Stimulated activated CD8-positive, alpha-beta memory T cell treated with anti-CD3 and anti-CD28 coated beads, Interleukin-12 subunit alpha, Interleukin-12 subunit beta, amount 100 ng/mL, for 1 hour (primary cell): ENCODE measurements at regions not wholly inside any gene's neighbourhood (a gene's known extent, or its start where the extent isn't known, plus 50 kb on each side); places are given as distances from the start of the nearest gene placed in this dataset.

ENCODE experiments used
- DNase-seq: peaks from one replicate; pipeline ENCODE4 v3.0.0-alpha.2; 2020; ENCODE audit warnings: low read depth

DNA sequence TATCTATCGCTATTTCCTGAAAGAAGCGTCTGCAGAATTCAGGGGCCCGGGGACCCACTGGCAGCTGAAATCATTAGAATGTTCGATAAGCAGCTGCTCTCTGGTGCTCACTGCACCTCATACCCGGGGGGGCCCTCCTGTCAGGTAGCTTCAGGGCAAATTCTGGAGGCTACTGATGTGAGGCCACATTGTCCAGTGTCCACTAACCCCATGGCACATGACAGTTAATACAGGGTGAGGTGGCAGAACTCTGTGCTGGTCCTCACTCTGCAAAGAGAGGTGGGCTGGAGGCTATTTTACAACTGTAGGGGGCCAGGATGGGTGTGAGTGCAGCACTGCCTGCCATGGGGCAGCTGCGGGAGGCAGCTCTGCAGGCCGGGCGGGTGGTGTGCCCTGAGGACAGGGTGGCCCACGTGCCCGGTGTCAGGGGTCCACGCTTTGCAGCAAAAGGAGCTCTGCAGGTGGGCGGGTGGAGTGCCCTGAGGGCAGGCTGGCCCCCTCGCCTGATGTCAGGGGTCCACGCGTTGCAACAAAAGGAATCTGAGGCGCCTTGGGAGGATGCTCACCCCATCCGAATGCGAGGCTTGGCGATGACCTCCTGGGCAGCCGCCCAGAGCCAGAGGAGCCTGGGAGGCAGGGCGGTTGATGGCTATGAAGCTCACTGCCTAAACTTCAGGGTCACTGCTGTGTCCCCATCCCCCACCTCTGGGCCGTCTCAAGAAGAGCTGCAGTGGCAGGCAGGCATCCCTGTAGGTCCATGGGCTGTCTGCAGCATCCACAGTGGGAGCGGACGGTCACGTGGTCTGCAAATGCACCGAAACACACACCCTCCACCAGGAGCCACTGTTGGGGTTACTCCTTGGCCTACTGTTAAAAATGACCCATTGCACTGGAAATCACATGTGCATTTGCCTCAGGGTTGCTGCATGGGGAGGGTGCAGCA lies 207.0 kb upstream of the SALL3 start:
- DNase-seq = no peak

DNA sequence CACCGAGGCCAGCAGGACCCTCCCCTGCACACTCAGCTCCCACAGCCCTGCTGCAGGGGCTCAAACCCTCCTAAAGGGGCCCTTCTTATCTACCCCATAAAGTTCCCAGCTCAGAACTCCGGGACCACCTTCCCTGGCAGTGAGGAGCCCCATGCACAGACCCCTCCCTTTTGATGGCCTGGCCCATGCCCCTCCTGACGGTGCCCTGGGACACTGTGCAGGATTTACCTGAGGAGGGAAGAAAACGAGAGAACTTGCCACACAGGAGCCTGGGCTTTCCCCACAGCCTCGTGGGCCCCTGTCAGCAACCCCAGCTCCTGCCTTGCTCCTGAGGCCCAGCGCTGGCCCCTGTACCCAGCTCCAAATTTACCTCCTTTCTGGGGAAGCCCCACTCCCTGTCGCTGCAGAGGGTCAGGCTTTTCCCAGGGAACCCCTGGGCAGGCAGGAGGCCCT lies 206.3 kb upstream of the SALL3 start:
- DNase-seq = no peak

GRCh38 chr18:78773819-78774218 lies 205.8 kb upstream of the SALL3 start:
- no peak for DNase-seq

- DNase-seq = no peak
These were observed 204.9 kb upstream of the SALL3 start for GRCh38 chr18:78774741-78775141.

DNA sequence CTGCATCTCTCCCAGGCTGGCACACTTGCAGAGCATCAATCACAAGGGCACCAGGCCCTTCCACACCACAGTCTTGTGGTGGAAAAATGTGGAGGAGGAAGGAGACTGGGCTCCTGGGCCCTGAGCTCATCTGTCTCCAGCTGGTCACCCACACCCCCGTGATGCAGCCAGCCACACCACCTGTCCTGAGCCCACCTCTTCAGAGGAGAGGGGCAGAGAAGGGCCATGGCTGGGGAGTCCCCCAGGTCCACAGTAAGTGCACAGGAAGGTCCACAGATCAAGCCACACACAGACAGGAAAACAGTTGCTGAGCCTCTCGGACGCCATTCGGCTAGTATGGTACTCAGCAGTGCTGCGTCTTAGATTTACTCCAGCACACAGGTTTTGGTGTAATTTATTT lies 203.5 kb upstream of the SALL3 start:
- DNase-seq = no peak

GRCh38 chr18:78776706-78777285 lies 202.8 kb upstream of the SALL3 start:
- DNase-seq = no peak

DNA sequence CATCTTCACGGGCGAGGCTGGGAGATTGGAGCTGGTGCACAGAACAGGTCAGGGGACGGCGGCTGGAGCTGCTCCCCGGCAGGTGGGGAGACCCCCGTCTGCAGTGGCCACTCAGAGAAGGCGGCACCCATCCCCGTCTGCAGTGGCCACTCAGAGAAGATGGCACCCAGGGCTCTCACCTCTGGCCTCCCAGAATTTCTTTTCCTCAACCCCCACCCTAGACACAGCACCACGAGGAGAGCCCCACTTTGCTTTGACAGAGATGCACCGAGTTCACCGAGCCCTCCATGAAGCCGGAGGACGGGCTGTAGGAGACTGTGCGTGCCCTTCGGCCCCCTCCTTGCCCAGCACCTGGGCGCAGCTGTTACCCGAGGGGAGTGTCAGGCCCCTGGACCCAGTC lies 201.6 kb upstream of the SALL3 start:
- no peak for DNase-seq

DNA sequence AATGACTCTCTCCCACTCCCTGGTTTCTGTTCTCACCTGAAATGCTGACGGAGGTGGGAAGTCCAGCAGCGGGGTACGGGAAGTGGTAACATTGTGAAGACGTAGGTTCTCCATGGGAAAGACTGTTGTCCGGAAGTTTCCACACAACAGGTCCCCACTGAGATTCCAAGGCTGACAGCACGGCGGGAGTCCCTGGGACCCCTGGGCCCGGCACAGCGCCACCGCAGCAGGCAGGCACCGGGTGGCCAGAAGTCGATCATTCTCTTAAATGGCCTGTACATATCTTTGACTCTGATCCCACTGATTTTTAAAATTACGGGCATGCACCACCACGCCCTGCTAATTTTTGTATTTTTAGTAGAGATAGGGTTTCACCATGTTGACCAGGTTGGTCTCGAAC lies 201.0 kb upstream of the SALL3 start:
- no peak for DNase-seq

DNA sequence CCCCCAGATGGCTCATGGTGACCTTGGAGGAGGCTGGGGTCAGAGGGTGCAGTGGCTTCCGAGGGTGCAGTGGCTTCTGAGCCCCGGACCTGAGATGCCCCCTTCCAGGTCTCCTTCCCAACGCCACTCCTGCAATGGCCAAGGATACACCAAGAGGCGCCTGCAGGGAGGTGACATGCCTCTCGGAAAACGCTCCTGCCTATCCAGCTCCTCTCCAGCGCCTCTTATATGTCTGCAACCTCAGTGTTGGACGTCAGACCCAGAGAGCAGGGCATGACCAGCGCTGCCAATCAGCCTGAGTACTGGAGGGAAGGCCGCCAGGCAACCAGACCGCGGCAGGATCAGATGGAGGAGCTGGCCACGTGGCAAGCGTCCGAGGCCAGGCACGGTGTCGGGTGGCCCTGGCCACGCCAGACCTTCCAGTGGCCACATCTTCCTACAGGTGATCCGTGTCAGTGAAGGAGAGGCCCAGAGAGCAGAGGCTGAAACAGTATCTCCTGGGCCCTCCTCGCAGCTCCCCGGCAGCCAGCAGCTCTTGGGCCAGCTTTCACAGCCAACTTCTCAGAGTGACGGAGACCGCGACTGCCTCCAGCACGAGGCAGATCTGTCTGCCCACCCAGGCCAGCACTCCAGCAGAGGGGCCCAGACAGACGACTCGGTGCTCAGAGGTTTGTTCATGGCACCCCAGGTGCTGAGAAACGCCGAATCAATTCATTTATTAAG lies 199.5 kb upstream of the SALL3 start:
- DNase-seq = no peak

DNA sequence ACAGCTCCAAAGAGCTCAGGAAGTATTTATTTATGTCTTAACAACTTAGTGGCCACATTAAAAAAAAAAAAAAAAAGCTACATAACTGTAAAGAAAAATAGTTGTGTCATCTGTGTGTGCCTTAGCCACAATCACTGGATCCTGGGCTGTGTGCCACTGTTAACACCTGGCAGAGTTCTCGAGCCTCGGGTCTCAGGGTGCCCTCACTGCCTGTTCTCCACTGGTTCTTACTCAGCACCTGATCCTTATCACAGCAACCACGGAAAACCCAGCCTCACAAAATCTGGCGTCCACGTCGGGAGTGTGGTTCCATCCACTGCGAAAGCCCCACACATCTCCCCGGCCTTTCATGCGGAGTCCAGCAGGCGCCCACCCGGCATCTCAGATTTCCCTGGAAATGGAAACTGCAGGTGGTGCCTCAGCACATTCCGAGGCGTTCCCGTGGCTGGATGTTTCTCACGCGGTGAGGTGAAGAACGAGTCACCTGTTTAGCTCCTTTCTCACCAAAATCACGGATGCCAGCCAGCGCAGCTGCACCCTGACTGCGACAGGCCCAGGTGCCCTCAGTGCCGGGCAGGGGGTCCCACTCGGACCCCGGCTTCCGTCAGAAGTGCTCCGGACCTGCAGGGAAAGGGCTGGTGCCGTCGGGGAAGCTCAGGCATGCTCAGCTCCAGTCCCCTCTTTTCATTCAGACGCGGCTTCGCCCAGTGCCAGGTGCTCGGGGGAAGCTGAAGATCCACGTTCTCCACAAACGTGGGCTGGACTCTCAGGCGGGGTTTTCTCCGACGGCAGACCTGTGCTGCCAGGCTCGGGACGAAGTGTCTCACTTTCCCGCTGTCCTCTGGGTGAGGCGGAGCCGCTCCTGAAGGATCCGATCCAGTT lies 198.7 kb upstream of the SALL3 start:
- no peak for DNase-seq

DNA sequence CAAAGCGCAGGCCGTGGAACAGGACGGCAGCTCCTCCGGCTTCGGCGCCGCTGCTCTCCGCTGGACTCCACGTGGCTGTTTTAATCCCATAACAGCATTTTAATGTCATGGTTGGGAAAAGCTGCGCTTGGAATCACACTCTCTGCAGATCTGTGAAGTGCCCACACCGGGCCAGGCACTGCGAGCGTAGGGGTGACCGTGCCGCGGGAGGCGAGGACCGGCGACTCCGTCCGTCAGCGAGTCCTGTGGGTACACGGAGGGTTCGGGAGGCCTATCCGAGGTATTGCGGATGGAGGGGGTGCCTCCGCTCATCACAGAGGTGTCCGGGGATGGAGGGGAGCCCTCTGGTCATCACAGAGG lies 198.0 kb upstream of the SALL3 start:
- no peak for DNase-seq

- DNase-seq = no peak
These were observed 196.6 kb upstream of the SALL3 start for GRCh38 chr18:78782951-78783563.

GRCh38 chr18:78783564-78783960 lies 196.1 kb upstream of the SALL3 start:
- DNase-seq = no peak

- DNase-seq = no peak
These were observed 194.8 kb upstream of the SALL3 start for GRCh38 chr18:78784861-78785260.

- DNase-seq = no peak
These were observed 193.9 kb upstream of the SALL3 start for GRCh38 chr18:78785706-78786105.

GRCh38 chr18:78786776-78787175 lies 192.8 kb upstream of the SALL3 start:
- no peak for DNase-seq

DNA sequence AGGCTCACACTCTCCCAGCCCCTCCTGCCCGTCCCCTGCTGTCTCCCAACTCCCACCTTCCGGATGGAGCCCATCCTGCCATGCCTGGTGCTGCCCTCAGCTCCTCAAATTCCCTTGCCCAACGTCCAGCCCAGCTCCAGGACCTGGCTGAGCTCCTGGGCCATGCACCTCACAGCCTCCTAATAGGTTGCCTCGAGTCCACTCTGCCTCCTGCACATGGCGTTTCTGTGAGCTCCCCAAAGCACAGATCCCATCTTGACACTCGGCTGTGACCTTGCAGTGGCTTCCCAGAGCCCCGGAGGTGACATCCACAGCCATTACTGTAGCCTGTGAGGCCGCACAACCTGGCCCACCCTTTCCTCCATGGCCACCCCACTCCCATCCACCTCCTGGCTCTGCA lies 191.9 kb upstream of the SALL3 start:
- no peak for DNase-seq

DNA sequence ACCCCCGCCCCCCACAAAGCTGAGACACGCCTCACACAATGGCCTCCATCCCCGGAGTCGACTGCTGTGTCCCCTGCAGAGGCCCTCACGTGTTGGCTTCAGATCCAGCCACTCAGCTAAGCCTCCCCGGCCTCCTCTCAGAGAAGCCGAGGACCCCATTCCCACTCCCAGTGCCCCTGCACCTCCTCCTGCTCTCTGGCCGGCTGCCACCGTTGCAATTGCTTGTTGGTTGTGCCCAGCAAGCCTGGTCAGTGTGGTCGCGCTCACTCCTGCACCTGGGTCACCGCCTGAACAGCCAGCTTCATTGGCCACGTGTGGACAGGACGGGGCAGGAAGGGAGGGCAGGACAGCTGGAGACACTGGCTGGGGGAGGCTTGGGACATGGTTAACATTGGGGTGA lies 191.5 kb upstream of the SALL3 start:
- no peak for DNase-seq

GRCh38 chr18:78789850-78790249 lies 189.8 kb upstream of the SALL3 start:
- no peak for DNase-seq

GRCh38 chr18:78790511-78790910 lies 189.1 kb upstream of the SALL3 start:
- DNase-seq = no peak

GRCh38 chr18:78790960-78791359 lies 188.7 kb upstream of the SALL3 start:
- DNase-seq = no peak

DNA sequence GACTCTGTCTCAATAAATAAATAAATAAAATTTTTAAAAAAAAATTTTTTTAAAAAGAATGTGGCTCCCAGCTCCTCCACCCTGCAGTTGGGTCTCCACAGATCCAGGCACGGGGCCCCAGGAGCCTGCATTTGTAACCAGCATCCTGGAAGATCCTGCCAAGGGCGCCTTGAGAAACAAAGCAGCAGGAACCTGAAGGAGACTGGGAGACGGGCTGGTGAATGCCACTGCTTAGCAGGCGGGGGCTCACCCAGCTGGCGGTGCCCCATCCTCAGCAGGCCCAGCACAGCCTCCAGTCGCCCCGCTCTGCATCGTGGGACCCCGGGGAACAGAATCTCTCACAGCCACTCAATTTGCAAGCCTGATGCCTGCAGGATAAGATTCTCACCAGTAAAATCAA lies 187.5 kb upstream of the SALL3 start:
- DNase-seq = no peak
